Esophagus muscularis mucosa (tissue), 4 donors: ENCODE measurements at regions not wholly inside any gene's neighbourhood (a gene's known extent, or its start where the extent isn't known, plus 50 kb on each side); places are given as distances from the start of the nearest gene placed in this dataset.

ENCODE experiments used
- DNase-seq: peaks from one replicate; pipeline ENCODE4 v3.0.0-alpha.2; 2017; ENCODE audit errors: extremely low spot score
- H3K27ac ChIP-seq, 4 donors: fragments of 200-600 bp; sonication (generic); replicated peaks in 1 of 4; 1 replicate in 3 of 4; 2 replicates in 1 of 4; pipeline ENCODE4 v1.5.1; 2016 to 2019; ENCODE audit warnings: mild to moderate bottlenecking in 1 of 4
- H3K27me3 ChIP-seq, 4 donors: fragments of 200-600 bp; sonication (generic); one replicate each; pipeline versions ENCODE4 v1.5.1 to v1.6.0; 2016 to 2019
- H3K36me3 ChIP-seq, 4 donors: fragments of 200-600 bp; sonication (generic); one replicate each; pipeline ENCODE4 v1.5.1; 2016 to 2019
- H3K4me1 ChIP-seq, 4 donors: fragments of 200-600 bp; sonication (generic); one replicate each; pipeline ENCODE4 v1.5.1; 2016 to 2019
- H3K4me3 ChIP-seq, 4 donors: fragments of 200-600 bp; sonication (generic); 1 replicate in 2 of 4; 2 replicates in 2 of 4; pipeline ENCODE4 v1.5.1; 2016 to 2019; ENCODE audit warnings: mild to moderate bottlenecking in 4 of 4, moderate library complexity in 1 of 4
- H3K9me3 ChIP-seq, 4 donors: fragments of 200-600 bp; sonication (generic); 1 replicate in 3 of 4; 2 replicates in 1 of 4; pipeline ENCODE4 v1.5.1; 2016 to 2019
- EP300 ChIP-seq: sonication (generic); formaldehyde crosslinking; IDR thresholded peaks from one replicate; pipeline ENCODE4 v1.6.1; 2017; ENCODE audit warnings: antibody characterized with exemption
- POLR2A ChIP-seq: fragments of 450-650 bp; IDR thresholded peaks from one replicate; pipeline ENCODE4 v1.6.1; 2017; ENCODE audit warnings: antibody characterized with exemption, moderate library complexity, mild to moderate bottlenecking, low read depth
- POLR2AphosphoS5 ChIP-seq, 2 donors: sonication (generic); formaldehyde crosslinking; IDR thresholded peaks; one replicate each; pipeline ENCODE4 v1.6.1; 2017; ENCODE audit warnings: antibody characterized with exemption in 2 of 2
- WGBS: methylation state at CpG from one replicate; pipeline ENCODE4 v1.1.5; 2018; 5-methylcytosine and 5-hydroxymethylcytosine counted together
- intact Hi-C: fragments of 100-400 bp; cut with DNase I; formaldehyde crosslinking; loops from one replicate; pipeline ENCODE4 v1.15.1; 2023
- TF ChIP-seq, protein P1 (sequence below), 3 experiments: fragments of 200-600 bp in 2 of 3; fragments of 450-650 bp in 1 of 3; sonication (generic) in 2 of 3; IDR thresholded peaks; one replicate each; pipeline ENCODE4 v1.5.1; 2017 to 2019; ENCODE audit warnings: antibody characterized with exemption in 3 of 3, mild to moderate bottlenecking in 2 of 3, moderate library complexity in 1 of 3

DNA sequence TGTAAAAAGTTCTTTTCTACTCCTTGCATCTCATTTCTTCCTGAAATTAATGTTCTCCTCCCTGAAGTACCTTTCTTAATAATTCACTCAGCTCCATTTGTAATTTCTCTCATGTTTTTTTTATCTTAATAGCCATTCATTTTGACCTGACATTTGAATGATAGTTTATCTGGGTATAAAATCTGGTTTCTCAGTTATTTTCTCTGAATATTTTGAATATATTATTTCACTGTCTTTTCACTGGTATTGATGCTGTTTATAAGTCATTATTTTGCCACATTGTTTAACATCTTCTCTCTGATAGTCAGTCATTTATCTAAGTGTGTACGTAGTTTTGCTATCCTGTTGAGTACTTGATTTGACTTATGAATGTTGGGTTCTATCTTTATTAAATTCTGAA is 68.8 kb upstream of the ARHGAP18 start:
- Histone ChIP-seq H3K36me3 (no peaks in the 10 kb centered on the region), H3K27me3 (no peaks in the 10 kb centered on the region), H3K27ac (no peak overlapping the region), H3K4me3 (no peak overlapping the region), H3K9me3 (peaks cover 0 to 6% (median 0%) of the 10 kb centered on the region in 4 donors), H3K4me1 (peaks cover 0 to 8% (median 1%) of the 10 kb centered on the region in 4 donors)
- no peak for TF ChIP-seq POLR2A
- TF ChIP-seq EP300 = no peak
- TF ChIP-seq, protein P1, sequence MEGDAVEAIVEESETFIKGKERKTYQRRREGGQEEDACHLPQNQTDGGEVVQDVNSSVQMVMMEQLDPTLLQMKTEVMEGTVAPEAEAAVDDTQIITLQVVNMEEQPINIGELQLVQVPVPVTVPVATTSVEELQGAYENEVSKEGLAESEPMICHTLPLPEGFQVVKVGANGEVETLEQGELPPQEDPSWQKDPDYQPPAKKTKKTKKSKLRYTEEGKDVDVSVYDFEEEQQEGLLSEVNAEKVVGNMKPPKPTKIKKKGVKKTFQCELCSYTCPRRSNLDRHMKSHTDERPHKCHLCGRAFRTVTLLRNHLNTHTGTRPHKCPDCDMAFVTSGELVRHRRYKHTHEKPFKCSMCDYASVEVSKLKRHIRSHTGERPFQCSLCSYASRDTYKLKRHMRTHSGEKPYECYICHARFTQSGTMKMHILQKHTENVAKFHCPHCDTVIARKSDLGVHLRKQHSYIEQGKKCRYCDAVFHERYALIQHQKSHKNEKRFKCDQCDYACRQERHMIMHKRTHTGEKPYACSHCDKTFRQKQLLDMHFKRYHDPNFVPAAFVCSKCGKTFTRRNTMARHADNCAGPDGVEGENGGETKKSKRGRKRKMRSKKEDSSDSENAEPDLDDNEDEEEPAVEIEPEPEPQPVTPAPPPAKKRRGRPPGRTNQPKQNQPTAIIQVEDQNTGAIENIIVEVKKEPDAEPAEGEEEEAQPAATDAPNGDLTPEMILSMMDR (IDR thresholded peaks at IDR 0.05) = no peak
- no peak for TF ChIP-seq POLR2AphosphoS5 (IDR thresholded peaks at IDR 0.05)
- DNase-seq = no peak
- 4% methylated on average over 1 of the region's 1 CpG for WGBS
- intact Hi-C loops = no loop called here

- Histone ChIP-seq H3K27ac (no peak overlapping the region), H3K9me3 (peaks cover 0 to 6% (median 0%) of the 10 kb centered on the region in 4 donors), H3K4me3 (no peak overlapping the region), H3K36me3 (no peaks in the 10 kb centered on the region), H3K27me3 (no peaks in the 10 kb centered on the region), H3K4me1 (peaks cover 0 to 8% (median 1%) of the 10 kb centered on the region in 4 donors)
- intact Hi-C loops = no loop called here
- TF ChIP-seq, protein P1 (IDR thresholded peaks at IDR 0.05) = no peak
- TF ChIP-seq EP300 (no peak), POLR2A (no peak)
- no peak for DNase-seq
Measured at GRCh38 chr6:129777371-129777770, 67.4 kb upstream of the ARHGAP18 start.

GRCh38 chr6:129776542-129777330 is 66.8 kb upstream of the ARHGAP18 start:
- DNase-seq = no peak
- TF ChIP-seq POLR2AphosphoS5 (IDR thresholded peaks at IDR 0.05) = no peak
- TF ChIP-seq EP300 = no peak
- TF ChIP-seq POLR2A = no peak
- TF ChIP-seq, protein P1 (IDR thresholded peaks at IDR 0.05) = no peak
- H3K4me1 ChIP-seq = peaks cover 0 to 8% (median 1%) of the 10 kb centered on the region in 4 donors
- H3K27ac ChIP-seq = no peak overlapping the region
- peaks cover 0 to 4% (median 0%) of the 10 kb centered on the region in 4 donors for H3K27me3 ChIP-seq
- H3K4me3 ChIP-seq = no peak overlapping the region
- H3K36me3 ChIP-seq = no peaks in the 10 kb centered on the region
- peaks cover 0 to 6% (median 0%) of the 10 kb centered on the region in 4 donors for H3K9me3 ChIP-seq
- WGBS = 90% methylated on average over 3 of the region's 3 CpGs
- intact Hi-C loops = no loop called here

DNA sequence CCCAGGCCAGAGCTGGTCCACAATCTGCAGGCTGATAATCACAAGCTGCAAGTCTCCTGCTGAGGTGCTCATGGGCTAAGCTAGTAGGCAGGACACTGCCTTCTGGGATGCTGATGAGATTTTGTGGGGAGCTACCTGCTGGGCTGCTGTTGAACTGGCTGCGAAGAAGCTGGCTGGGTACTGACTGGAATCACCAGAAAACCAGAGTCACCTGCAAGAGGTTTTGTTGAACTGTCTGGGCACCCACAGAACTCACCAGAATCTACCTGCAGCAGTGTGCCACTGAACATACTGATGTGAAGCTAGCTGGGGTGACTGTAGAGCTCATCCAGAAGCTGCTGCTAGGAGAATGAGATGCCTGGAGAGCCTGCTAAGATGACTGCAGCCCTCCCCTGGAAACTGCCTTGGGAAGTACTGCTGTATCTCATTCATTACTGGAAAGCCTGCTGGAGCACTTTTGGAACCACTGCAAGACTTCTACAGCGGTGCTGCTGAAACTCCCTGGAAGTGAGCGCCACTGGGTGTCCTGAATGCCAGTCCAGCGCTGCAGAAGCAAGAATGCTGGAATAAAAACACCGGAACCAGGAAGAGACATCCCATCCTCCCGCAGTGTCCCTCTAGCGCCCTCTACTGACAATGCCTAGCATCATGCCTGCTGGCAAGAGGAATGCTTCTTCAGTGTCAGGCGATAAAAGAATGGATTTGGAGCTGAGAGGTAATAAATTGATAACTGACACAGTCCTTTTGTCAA is 64.9 kb upstream of the ARHGAP18 start:
- no peak for DNase-seq
- intact Hi-C loops = no loop called here
- TF ChIP-seq EP300 (no peak), POLR2A (no peak), POLR2AphosphoS5 (IDR thresholded peaks at IDR 0.05) (peak in 1 of 2 donors; percentile 37)
- TF ChIP-seq, protein P1 (IDR thresholded peaks at IDR 0.05) = peak; percentile 72 to 94 (median 80)
- Histone ChIP-seq H3K4me3 (peak overlapping the region in 2 of 4 donors; percentile 14 to 23), H3K27ac (no peak overlapping the region), H3K27me3 (peaks cover 0 to 12% (median 0%) of the 10 kb centered on the region in 4 donors), H3K36me3 (no peaks in the 10 kb centered on the region), H3K9me3 (peaks cover 0 to 6% (median 0%) of the 10 kb centered on the region in 4 donors), H3K4me1 (peaks cover 0 to 8% (median 1%) of the 10 kb centered on the region in 4 donors)
- 23% methylated on average over 6 of the region's 8 CpGs for WGBS
